Right lobe of liver (tissue), 6 donors: ENCODE measurements at regions not wholly inside any gene's neighbourhood (a gene's known extent, or its start where the extent isn't known, plus 50 kb on each side); places are given as distances from the start of the nearest gene placed in this dataset.
"Not testable (repeated sequence)": the region's sequence is repeated elsewhere in the genome, so short reads cannot be mapped to it uniquely, and the experiment has no call there.

Experiments used
- ATAC-seq, 4 donors: fragments of 200-7000 bp; cut with Tn5 transposase; one replicate each; pipeline ENCODE4 v1.9.1; 2020; ENCODE audit warnings: mild to moderate bottlenecking in 4 of 4, moderate library complexity in 4 of 4
- DNase-seq, 3 donors: peaks; one replicate each; pipeline ENCODE4 v3.0.0-alpha.2; 2020
- H3K27ac ChIP-seq, 3 donors: fragments of 200-600 bp; one replicate each; pipeline ENCODE4 v1.8.0; 2022
- H3K27me3 ChIP-seq, 2 donors: fragments of 200-600 bp; one replicate each; pipeline ENCODE4 v1.8.0; 2022
- H3K36me3 ChIP-seq, 4 donors: fragments of 200-600 bp; sonication (generic) in 1 of 4; one replicate each; pipeline versions ENCODE4 v1.5.1 to v1.8.0; 2017 to 2022; ENCODE audit warnings: control low read depth in 1 of 4
- H3K4me1 ChIP-seq, 4 donors: fragments of 200-600 bp; sonication (generic) in 1 of 4; one replicate each; pipeline versions ENCODE4 v1.5.1 to v1.8.0; 2017 to 2022; ENCODE audit warnings: control low read depth in 1 of 4
- H3K4me3 ChIP-seq, 3 donors: fragments of 200-600 bp; one replicate each; pipeline ENCODE4 v1.8.0; 2022
- H3K9me3 ChIP-seq, 4 donors: fragments of 200-600 bp; sonication (generic) in 1 of 4; one replicate each; pipeline versions ENCODE4 v1.5.1 to v1.8.0; 2017 to 2022; ENCODE audit warnings: control low read depth in 1 of 4
- CTCF ChIP-seq, 4 donors: fragments of 200-600 bp in 3 of 4; fragments of 450-650 bp in 1 of 4; IDR thresholded peaks; one replicate each; pipeline versions ENCODE4 v1.5.1 to v1.8.0; 2016 to 2022; ENCODE audit warnings: antibody characterized with exemption in 4 of 4, mild to moderate bottlenecking in 2 of 4
- POLR2A ChIP-seq: fragments of 450-650 bp; IDR thresholded peaks from one replicate; pipeline ENCODE4 v1.6.1; 2017; ENCODE audit warnings: antibody characterized with exemption, mild to moderate bottlenecking
- WGBS: methylation state at CpG from one replicate; pipeline ENCODE4 v1.1.6; 2018; ENCODE audit warnings: low coverage, low lambda C conversion rate; ENCODE audit not compliant: insufficient coverage; ENCODE audit errors: missing lambda C conversion rate; 5-methylcytosine and 5-hydroxymethylcytosine counted together
- intact Hi-C, 2 donors: fragments of 100-400 bp; cut with DNase I; formaldehyde crosslinking; loops; one replicate each; pipeline versions ENCODE4 v1.11.2 to v1.14.1; 2022
- donor health status: DM: no; HTN: yes; CAD: no.
- donor health status: DM: no; HTN: no; CAD: no.
- donor health status: DM: no; HTN: no; CAD: no.
- donor health status: DM: no; HTN: yes; CAD: no.
- donor health status: DM: no; HTN: yes; CAD: no.

GRCh38 chr6:21792177-21792576 lies 198.6 kb downstream of the SOX4 start:
- no peaks in the 10 kb centered on the region for H3K4me1 ChIP-seq
- H3K36me3 ChIP-seq: no peaks in the 10 kb centered on the region
- H3K27ac ChIP-seq: no peak overlapping the region
- H3K27me3 ChIP-seq: no peaks in the 10 kb centered on the region
- DNase-seq (no peak), ATAC-seq (no peak)
- WGBS: 48% methylated on average over 3 of the region's 4 CpGs
- TF ChIP-seq POLR2A: no peak
- no peak for TF ChIP-seq CTCF (IDR thresholded peaks at IDR 0.05)
- no peaks in the 10 kb centered on the region for H3K9me3 ChIP-seq
- H3K4me3 ChIP-seq: no peak overlapping the region
- intact Hi-C loops: no loop called here

- H3K9me3 ChIP-seq, DNase-seq, H3K27me3 ChIP-seq, H3K27ac ChIP-seq, H3K4me1 ChIP-seq, ATAC-seq, H3K36me3 ChIP-seq, H3K4me3 ChIP-seq, intact Hi-C loops: not testable (repeated sequence)
- WGBS: no CpG with 5 or more reads among the region's 31 CpGs
These were observed 203.4 kb downstream of the SOX4 start for GRCh38 chr6:21796979-21797378.

GRCh38 chr6:21798468-21798867 lies 204.9 kb downstream of the SOX4 start:
- 73% methylated on average over 2 of the region's 4 CpGs for WGBS
- no peak for TF ChIP-seq CTCF (IDR thresholded peaks at IDR 0.05)
- no peak for TF ChIP-seq POLR2A

GRCh38 chr6:21800330-21800729 lies 206.8 kb downstream of the SOX4 start:
- Histone ChIP-seq H3K27ac (no peak overlapping the region), H3K36me3 (no peaks in the 10 kb centered on the region), H3K4me3 (no peak overlapping the region), H3K27me3 (no peaks in the 10 kb centered on the region), H3K9me3 (no peaks in the 10 kb centered on the region), H3K4me1 (no peaks in the 10 kb centered on the region)
- DNase-seq (no peak), ATAC-seq (no peak)
- TF ChIP-seq CTCF (IDR thresholded peaks at IDR 0.05) (no peak), POLR2A (no peak)
- intact Hi-C loops: no loop called here
- WGBS: 33% methylated on average over 2 of the region's 2 CpGs

More at GRCh38 chr6:21798468-21798867, 204.9 kb downstream of the SOX4 start:
- DNase-seq (no peak), ATAC-seq (no peak)
- Histone ChIP-seq H3K27me3 (no peaks in the 10 kb centered on the region), H3K4me1 (no peaks in the 10 kb centered on the region), H3K9me3 (no peaks in the 10 kb centered on the region), H3K36me3 (no peaks in the 10 kb centered on the region), H3K4me3 (no peak overlapping the region), H3K27ac (no peak overlapping the region)
- intact Hi-C loops: no loop called here

- Histone ChIP-seq H3K9me3 (no peaks in the 10 kb centered on the region), H3K27me3 (no peaks in the 10 kb centered on the region), H3K4me1 (no peaks in the 10 kb centered on the region), H3K4me3 (no peak overlapping the region), H3K36me3 (no peaks in the 10 kb centered on the region), H3K27ac (no peak overlapping the region)
- intact Hi-C loops: no loop called here
- TF ChIP-seq CTCF (IDR thresholded peaks at IDR 0.05) (no peak), POLR2A (no peak)
- DNase-seq (no peak), ATAC-seq (no peak)
- 49% methylated on average over 7 of the region's 11 CpGs for WGBS
These were observed 207.4 kb downstream of the SOX4 start for GRCh38 chr6:21800948-21801438.
